GM12878 (cell line): ENCODE measurements at regions not wholly inside any gene's neighbourhood (a gene's known extent, or its start where the extent isn't known, plus 50 kb on each side); places are given as distances from the start of the nearest gene placed in this dataset.

Experiments
- ATAC-seq: fragments of 200-7000 bp; cut with Tn5 transposase; 3 replicates; pipeline ENCODE4 v1.9.1; 2020; ENCODE audit warnings: mild to moderate bottlenecking, moderate library complexity
- BruUV-seq: library from RNA; stranded (reverse); fragments of 400-500 nt; replicated peaks from 2 replicates; lab custom pipeline; 2021; lab: Mats Ljungman, UMichigan
- CTCF ChIA-PET: fragments of 300-600 bp; sonication (Branson Sonifier 250); formaldehyde crosslinking; extraction: SDS; loops from one replicate; lab custom pipeline; 2021; ENCODE audit warnings: inconsistent platforms; lab: Yijun Ruan, JAX
- POLR2A ChIA-PET: fragments of 350-600 bp; formaldehyde crosslinking; extraction: SDS; loops from one replicate; lab custom pipeline; 2021; ENCODE audit warnings: inconsistent platforms; lab: Charles Lee
- RAD21 ChIA-PET: fragments of 300-600 bp; sonication (Branson Sonifier 250); formaldehyde crosslinking; loops from one replicate; lab custom pipeline; 2023; ENCODE audit warnings: antibody characterized with exemption; ENCODE audit not compliant: unreplicated experiment; lab: Charles Lee
- SMC1A ChIA-PET: fragments of 300-600 bp; sonication (Branson Sonifier 250); formaldehyde crosslinking; loops from one replicate; lab custom pipeline; 2023; ENCODE audit not compliant: unreplicated experiment, uncharacterized antibody; lab: Charles Lee
- DNase-seq: peaks from one replicate; pipeline ENCODE4 v3.0.0-alpha.2; 2011; ENCODE audit warnings: low read depth, low spot score
- FAIRE-seq: peaks from 3 replicates; lab custom pipeline; 2011; peaks lifted over from hg19 to GRCh38; lab: Jason Lieb, UNC
- H2AFZ ChIP-seq: 2 replicates; pipeline ENCODE4 v1.6.0; 2011; ENCODE audit warnings: low read depth, low read length, control low read depth; ENCODE audit not compliant: control insufficient read depth
- H3K27ac ChIP-seq: 2 replicates; pipeline ENCODE4 v1.5.1; 2011; ENCODE audit warnings: control low read depth; ENCODE audit not compliant: control insufficient read depth, insufficient read depth
- H3K27me3 ChIP-seq, 2 experiments: replicated peaks in 1 of 2; 2 replicates each; pipeline versions ENCODE4 v1.6.0 to v1.6.1; 2011; ENCODE audit warnings: low read length in 1 of 2; ENCODE audit not compliant: control insufficient read depth in 2 of 2, insufficient read depth in 2 of 2
- H3K36me3 ChIP-seq, 2 experiments: 2 replicates each; pipeline ENCODE4 v1.5.1; 2011; ENCODE audit warnings: low read length in 1 of 2; ENCODE audit not compliant: control insufficient read depth in 2 of 2, insufficient read depth in 2 of 2
- H3K4me1 ChIP-seq: 2 replicates; pipeline ENCODE4 v1.6.1; 2011; ENCODE audit warnings: mild to moderate bottlenecking, low read length, moderate library complexity, mixed read lengths; ENCODE audit not compliant: control insufficient read depth, insufficient read depth
- H3K4me2 ChIP-seq: 2 replicates; pipeline ENCODE4 v1.6.0; 2011; ENCODE audit warnings: control low read depth; ENCODE audit not compliant: control insufficient read depth, insufficient read depth
- H3K4me3 ChIP-seq: fragments of 200-600 bp; sonication (generic); 2 replicates; pipeline ENCODE4 v1.5.1; 2016
- H3K79me2 ChIP-seq: 2 replicates; pipeline ENCODE4 v1.6.0; 2011; ENCODE audit warnings: low read length; ENCODE audit not compliant: control insufficient read depth, insufficient read depth
- H3K9ac ChIP-seq: 2 replicates; pipeline ENCODE4 v1.8.0; 2011; ENCODE audit warnings: low read length, control low read depth, mixed read lengths; ENCODE audit not compliant: control insufficient read depth, insufficient read depth
- H3K9me3 ChIP-seq: replicated peaks from 3 replicates; pipeline ENCODE4 v1.5.1; 2011; ENCODE audit warnings: mild to moderate bottlenecking, low read length; ENCODE audit not compliant: control insufficient read depth, insufficient read depth
- H4K20me1 ChIP-seq: 2 replicates; pipeline ENCODE4 v1.6.0; 2011; ENCODE audit not compliant: control insufficient read depth, insufficient read depth
- CHD1 ChIP-seq: IDR thresholded peaks from 2 replicates; pipeline ENCODE4 v1.6.1; 2012; ENCODE audit warnings: low read depth, low read length, improper control_type of control experiment
- GATAD2B ChIP-seq: fragments of 450-650 bp; conservative IDR thresholded peaks from 2 replicates; pipeline ENCODE4 v1.6.1; 2017; ENCODE audit warnings: low read depth, mild to moderate bottlenecking, moderate library complexity
- HDAC6 ChIP-seq: fragments of 200-600 bp; sonication (generic); IDR thresholded peaks from one replicate; pipeline ENCODE4 v1.8.0; 2017; ENCODE audit warnings: antibody characterized with exemption; ENCODE audit not compliant: unreplicated experiment
- HSF1 ChIP-seq: fragments of 150-350 bp; IDR thresholded peaks from 2 replicates; pipeline ENCODE4 v1.6.1; 2014; ENCODE audit warnings: mild to moderate bottlenecking, low read depth, low read length
- MTA2 ChIP-seq: fragments of 450-650 bp; IDR thresholded peaks from 2 replicates; pipeline ENCODE4 v1.6.1; 2016; ENCODE audit warnings: low read depth, mild to moderate bottlenecking, moderate library complexity
- NR2C1 ChIP-seq: fragments of 450-650 bp; IDR thresholded peaks from 2 replicates; pipeline ENCODE4 v1.6.1; 2017; ENCODE audit warnings: antibody characterized with exemption, mild to moderate bottlenecking, moderate library complexity
- REST ChIP-seq: IDR thresholded peaks from 2 replicates; pipeline ENCODE4 v1.6.1; 2012; ENCODE audit warnings: mild to moderate bottlenecking, low read depth, low read length
- SIX5 ChIP-seq: IDR thresholded peaks from 2 replicates; pipeline ENCODE4 v1.6.1; 2011; ENCODE audit warnings: mild to moderate bottlenecking, low read depth, low read length, moderate library complexity; ENCODE audit not compliant: severe bottlenecking
- TCF7 ChIP-seq: IDR thresholded peaks from 2 replicates; pipeline ENCODE4 v1.6.1; 2014; ENCODE audit warnings: antibody characterized with exemption, borderline replicate concordance
- YBX1 ChIP-seq: fragments of 450-650 bp; IDR thresholded peaks from 2 replicates; pipeline ENCODE4 v1.6.1; 2016; ENCODE audit warnings: antibody characterized with exemption
- ZBTB11 ChIP-seq: fragments of 450-650 bp; formaldehyde crosslinking; IDR thresholded peaks from 2 replicates; pipeline ENCODE4 v1.5.0; 2022; ENCODE audit warnings: mild to moderate bottlenecking, missing genetic modification characterization
- ZNF274 ChIP-seq: IDR thresholded peaks from one replicate; pipeline ENCODE4 v1.8.0; 2011; ENCODE audit not compliant: insufficient read length, insufficient read depth
- WGBS: methylation state at CpG from one replicate; pipeline ENCODE4 v1.1.6; 2016; ENCODE audit warnings: low lambda C conversion rate; ENCODE audit not compliant: insufficient replicate concordance, insufficient coverage; ENCODE audit errors: missing lambda C conversion rate; 5-methylcytosine and 5-hydroxymethylcytosine counted together
- in situ Hi-C: fragments of 300-500 bp; cut with MboI; formaldehyde crosslinking; loops from 9 replicates; pipeline ENCODE4 v1.14.3; 2018; ENCODE audit warnings: mixed read lengths
- intact Hi-C: fragments of 100-400 bp; cut with micrococcal nuclease; formaldehyde crosslinking; loops from one replicate; pipeline ENCODE4 v1.14.2; 2022; ENCODE audit not compliant: unreplicated experiment

- Histone ChIP-seq H3K79me2 (no peaks in the 10 kb centered on the region), H3K9ac (no peak overlapping the region), H3K4me2 (no peak overlapping the region), H3K9me3 (no peaks in the 10 kb centered on the region), H4K20me1 (no peaks in the 10 kb centered on the region), H3K36me3 (no peaks in the 10 kb centered on the region), H3K27ac (no peak overlapping the region), H3K4me1 (no peaks in the 10 kb centered on the region), H2AFZ (no peak overlapping the region), H3K27me3 (0 out of 4 replicates have a peak, but pooled peaks cover 0 to 1% of the 10 kb centered on the region in 2 experiments), H3K4me3 (no peak overlapping the region)
- no peak for FAIRE-seq
- ChIA-PET RAD21 (interaction anchor here (0.5 kb wide), 1 partner anchor 94 kb away, joined by 3 read pairs; no protein-coding TSS in a partner anchor), POLR2A (no interaction called here), CTCF (no interaction called here), SMC1A (interaction anchor here (1.2 kb wide), 1 partner anchor 70 kb away, joined by 3 read pairs; no protein-coding TSS in a partner anchor)
- no peak for TF ChIP-seq MTA2
- TF ChIP-seq HDAC6: no peak
- TF ChIP-seq SIX5: no peak
- TF ChIP-seq NR2C1: no peak
- no peak for TF ChIP-seq TCF7
- no peak for TF ChIP-seq REST
- TF ChIP-seq YBX1: no peak
- no peak for TF ChIP-seq HSF1
- no peak for TF ChIP-seq GATAD2B
- no peak for TF ChIP-seq ZNF274
- TF ChIP-seq ZBTB11 (CRISPR knock-in tag): no peak
- no peak for TF ChIP-seq CHD1
- BruUV-seq: no TSS peak
- DNase-seq: no peak
- intact Hi-C loops (no loop called here), in situ Hi-C loops (no loop called here)
- WGBS: 49% methylated on average over 10 of the region's 10 CpGs
- no peak for ATAC-seq
Measured at GRCh38 chr18:57951999-57952774, 91.8 kb upstream of the NEDD4L start.
